Hepatocyte (in vitro differentiated cells): ENCODE measurements at regions not wholly inside any gene's neighbourhood (a gene's known extent, or its start where the extent isn't known, plus 50 kb on each side); places are given as distances from the start of the nearest gene placed in this dataset.

Experiments
- CTCF ChIP-seq: fragments of 200-600 bp; sonication (generic); IDR thresholded peaks from 2 replicates; pipeline ENCODE4 v1.5.1; 2016; ENCODE audit warnings: antibody characterized with exemption, mild to moderate bottlenecking; ENCODE audit not compliant: poor library complexity
- EZH2 ChIP-seq: fragments of 200-600 bp; sonication (generic); IDR thresholded peaks from 2 replicates; pipeline ENCODE4 v1.6.1; 2016; ENCODE audit warnings: antibody characterized with exemption, mild to moderate bottlenecking, borderline replicate concordance

GRCh38 chr4:52160859-52161258, 109.8 kb downstream of the SPATA18 start:
- no peak for TF ChIP-seq CTCF
- TF ChIP-seq EZH2, result no peak
